Smooth muscle cell (in vitro differentiated cells): ENCODE measurements at regions not wholly inside any gene's neighbourhood (a gene's known extent, or its start where the extent isn't known, plus 50 kb on each side); places are given as distances from the start of the nearest gene placed in this dataset.

Experiments
- DNase-seq: peaks from one replicate; lab custom pipeline; 2025; ENCODE audit not compliant: unreplicated experiment; lab: John Stamatoyannopoulos, UW
- H2AFZ ChIP-seq: fragments of 200-600 bp; sonication (generic); 2 replicates; pipeline ENCODE4 v1.6.0; 2016; ENCODE audit warnings: antibody characterized with exemption, low read depth, mild to moderate bottlenecking
- H3F3A ChIP-seq: fragments of 200-600 bp; sonication (generic); 2 replicates; pipeline ENCODE4 v1.6.0; 2017; ENCODE audit warnings: antibody characterized with exemption, low read depth
- H3K27ac ChIP-seq: fragments of 200-600 bp; sonication (generic); 2 replicates; pipeline ENCODE4 v1.5.1; 2016; ENCODE audit warnings: low read depth, mild to moderate bottlenecking
- H3K27me3 ChIP-seq: fragments of 200-600 bp; sonication (generic); 2 replicates; pipeline ENCODE4 v1.6.1; 2016; ENCODE audit warnings: low read depth, mild to moderate bottlenecking
- H3K36me3 ChIP-seq: fragments of 200-600 bp; sonication (generic); 2 replicates; pipeline ENCODE4 v1.5.1; 2016; ENCODE audit warnings: low read depth
- H3K4me1 ChIP-seq: fragments of 200-600 bp; sonication (generic); 2 replicates; pipeline ENCODE4 v1.5.1; 2016; ENCODE audit warnings: low read depth
- H3K4me2 ChIP-seq: fragments of 200-600 bp; sonication (generic); 2 replicates; pipeline ENCODE4 v1.6.0; 2016; ENCODE audit warnings: mild to moderate bottlenecking
- H3K4me3 ChIP-seq: fragments of 200-600 bp; sonication (generic); 2 replicates; pipeline ENCODE4 v1.5.1; 2016; ENCODE audit warnings: mild to moderate bottlenecking
- H3K79me2 ChIP-seq: fragments of 200-600 bp; sonication (generic); 2 replicates; pipeline ENCODE4 v1.6.0; 2016; ENCODE audit warnings: low read depth, mild to moderate bottlenecking
- H3K9ac ChIP-seq: fragments of 200-600 bp; sonication (generic); 2 replicates; pipeline ENCODE4 v1.6.0; 2016; ENCODE audit warnings: low read depth
- H3K9me3 ChIP-seq: fragments of 200-600 bp; sonication (generic); replicated peaks from 2 replicates; pipeline ENCODE4 v1.5.1; 2016; ENCODE audit warnings: low read depth
- H4K20me1 ChIP-seq: fragments of 200-600 bp; sonication (generic); 2 replicates; pipeline ENCODE4 v1.6.0; 2016; ENCODE audit warnings: low read depth
- WGBS: methylation state at CpG from one replicate; pipeline ENCODE4 v1.1.7; 2016; ENCODE audit warnings: low lambda C conversion rate; 5-methylcytosine and 5-hydroxymethylcytosine counted together
- TF ChIP-seq, protein P1 (sequence below): fragments of 200-600 bp; sonication (generic); IDR thresholded peaks from 2 replicates; pipeline ENCODE4 v1.5.1; 2017; ENCODE audit warnings: borderline replicate concordance, mild to moderate bottlenecking, antibody characterized with exemption; ENCODE audit not compliant: insufficient read depth, poor library complexity, severe bottlenecking

DNA sequence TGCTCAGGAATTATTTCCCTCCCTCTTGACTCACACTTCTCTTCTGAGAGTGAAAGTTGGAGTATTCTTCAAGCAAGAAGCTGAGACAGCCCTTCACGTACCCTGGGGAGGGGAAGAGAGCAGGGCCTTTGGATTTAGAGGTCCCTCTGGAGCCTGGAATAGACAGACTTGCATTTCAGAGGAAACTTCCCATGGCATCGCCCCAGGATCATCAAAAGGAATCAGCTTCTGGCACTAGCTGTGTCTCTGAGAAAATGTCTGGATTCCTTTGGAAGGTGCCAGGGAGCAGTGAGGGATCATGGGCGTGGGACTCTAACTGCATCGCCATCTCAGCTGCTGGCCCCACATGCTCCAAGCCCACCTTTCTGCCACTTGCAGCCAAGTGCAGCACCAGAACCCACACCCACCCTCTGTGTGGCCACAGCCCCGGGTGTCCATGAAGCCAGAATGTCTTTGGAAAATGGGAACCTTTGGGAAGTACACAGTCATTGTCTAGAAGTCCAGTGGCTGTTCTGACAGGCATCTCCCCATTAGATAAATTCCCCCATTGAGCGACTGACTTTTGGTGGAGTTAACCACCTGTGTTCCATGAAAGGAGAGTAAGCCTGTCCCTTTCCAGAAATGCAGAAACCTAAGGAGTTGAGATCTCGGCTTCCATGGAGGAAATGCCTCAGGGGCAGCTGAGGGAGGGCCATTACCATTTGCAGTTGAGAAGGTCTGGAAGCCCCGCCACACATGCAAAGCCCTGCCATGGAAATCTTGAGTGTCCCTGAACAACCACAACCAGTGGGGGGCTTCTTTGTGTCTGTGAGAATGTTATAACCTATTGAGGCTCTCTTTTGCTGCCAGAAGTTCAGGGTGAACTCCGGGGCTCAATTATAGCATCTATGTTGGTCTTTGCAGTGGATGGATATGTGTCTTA lies 57.8 kb upstream of the GDF10 start:
- no peaks in the 10 kb centered on the region for H3K4me1 ChIP-seq
- WGBS: 91% methylated on average over 9 of the region's 9 CpGs

DNA sequence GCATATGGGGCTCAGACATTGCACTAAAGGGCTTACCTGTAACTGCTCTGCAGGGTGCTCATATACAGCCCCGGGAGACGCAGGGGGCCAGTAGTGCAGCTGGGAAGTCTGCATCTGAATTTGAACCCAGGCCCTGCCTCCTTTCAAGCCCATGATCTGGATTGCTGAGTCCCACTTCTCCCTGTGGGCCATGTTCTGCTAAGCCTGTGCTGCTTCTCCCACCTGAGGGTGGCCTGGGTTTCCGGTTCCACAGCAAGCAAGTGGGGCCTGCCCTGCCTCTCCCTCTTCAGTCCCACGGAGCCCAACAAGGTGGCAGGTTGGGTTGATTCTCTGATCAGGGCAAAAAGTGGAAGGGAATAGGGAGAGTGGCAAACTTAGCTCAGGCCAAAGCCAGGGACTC lies 56.6 kb upstream of the GDF10 start:
- Histone ChIP-seq H3K9ac (no peak overlapping the region), H3K4me3 (no peak overlapping the region), H4K20me1 (no peaks in the 10 kb centered on the region), H3K4me2 (no peak overlapping the region), H3K27ac (no peak overlapping the region), H3K79me2 (no peaks in the 10 kb centered on the region), H3K27me3 (no peaks in the 10 kb centered on the region), H2AFZ (no peak overlapping the region), H3K36me3 (no peaks in the 10 kb centered on the region), H3K9me3 (no peaks in the 10 kb centered on the region), H3F3A (no peaks in the 10 kb centered on the region), H3K4me1 (no peaks in the 10 kb centered on the region)
- 92% methylated on average over 4 of the region's 4 CpGs for WGBS
- TF ChIP-seq, protein P1, sequence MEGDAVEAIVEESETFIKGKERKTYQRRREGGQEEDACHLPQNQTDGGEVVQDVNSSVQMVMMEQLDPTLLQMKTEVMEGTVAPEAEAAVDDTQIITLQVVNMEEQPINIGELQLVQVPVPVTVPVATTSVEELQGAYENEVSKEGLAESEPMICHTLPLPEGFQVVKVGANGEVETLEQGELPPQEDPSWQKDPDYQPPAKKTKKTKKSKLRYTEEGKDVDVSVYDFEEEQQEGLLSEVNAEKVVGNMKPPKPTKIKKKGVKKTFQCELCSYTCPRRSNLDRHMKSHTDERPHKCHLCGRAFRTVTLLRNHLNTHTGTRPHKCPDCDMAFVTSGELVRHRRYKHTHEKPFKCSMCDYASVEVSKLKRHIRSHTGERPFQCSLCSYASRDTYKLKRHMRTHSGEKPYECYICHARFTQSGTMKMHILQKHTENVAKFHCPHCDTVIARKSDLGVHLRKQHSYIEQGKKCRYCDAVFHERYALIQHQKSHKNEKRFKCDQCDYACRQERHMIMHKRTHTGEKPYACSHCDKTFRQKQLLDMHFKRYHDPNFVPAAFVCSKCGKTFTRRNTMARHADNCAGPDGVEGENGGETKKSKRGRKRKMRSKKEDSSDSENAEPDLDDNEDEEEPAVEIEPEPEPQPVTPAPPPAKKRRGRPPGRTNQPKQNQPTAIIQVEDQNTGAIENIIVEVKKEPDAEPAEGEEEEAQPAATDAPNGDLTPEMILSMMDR: no peak
- DNase-seq: no peak

More for the DNA sequence above, 57.8 kb upstream of the GDF10 start:
- Histone ChIP-seq H2AFZ (no peak overlapping the region), H3K27me3 (no peaks in the 10 kb centered on the region), H3K27ac (no peak overlapping the region), H3K4me2 (no peak overlapping the region), H3K9me3 (no peaks in the 10 kb centered on the region), H3K4me3 (no peak overlapping the region), H3F3A (no peaks in the 10 kb centered on the region), H3K36me3 (no peaks in the 10 kb centered on the region), H3K79me2 (no peaks in the 10 kb centered on the region), H4K20me1 (no peaks in the 10 kb centered on the region), H3K9ac (no peak overlapping the region)
- no peak for DNase-seq
- TF ChIP-seq, protein P1: no peak

DNA sequence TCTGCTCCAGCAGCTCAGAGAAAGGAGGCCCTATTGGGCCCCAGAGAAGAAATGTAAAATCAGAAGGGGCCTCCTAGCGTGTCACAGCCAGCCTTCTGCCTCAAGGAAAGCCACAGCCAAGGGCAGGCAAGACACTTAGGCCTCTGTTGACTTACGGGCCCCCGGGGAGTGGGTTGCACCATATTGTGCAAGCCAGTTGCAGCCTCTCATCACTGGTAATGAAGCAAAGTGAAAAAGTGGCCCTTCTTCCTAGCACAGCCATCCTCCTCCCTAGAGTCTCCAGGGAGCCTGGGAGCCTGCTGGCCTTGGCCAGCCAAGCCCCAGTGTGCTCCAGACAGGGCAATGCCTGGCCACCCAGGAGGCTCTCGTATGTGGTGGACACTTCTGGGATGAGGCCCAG lies 56.2 kb upstream of the GDF10 start:
- H3K79me2 ChIP-seq: no peaks in the 10 kb centered on the region
- H3K9ac ChIP-seq: no peak overlapping the region
- TF ChIP-seq, protein P1: no peak
- H3K4me2 ChIP-seq: no peak overlapping the region
- no peak overlapping the region for H3K27ac ChIP-seq
- 50% methylated on average over 4 of the region's 4 CpGs for WGBS
- H3K4me3 ChIP-seq: no peak overlapping the region
- no peak overlapping the region for H2AFZ ChIP-seq
- H3K36me3 ChIP-seq: no peaks in the 10 kb centered on the region
- H3K9me3 ChIP-seq: no peaks in the 10 kb centered on the region
- H3K27me3 ChIP-seq: no peaks in the 10 kb centered on the region
- no peaks in the 10 kb centered on the region for H3K4me1 ChIP-seq
- no peaks in the 10 kb centered on the region for H3F3A ChIP-seq
- no peaks in the 10 kb centered on the region for H4K20me1 ChIP-seq
- DNase-seq: no peak
